ENCODE measurements at regions not wholly inside any gene's neighbourhood (a gene's known extent, or its start where the extent isn't known, plus 50 kb on each side); places are given as distances from the start of the nearest gene placed in this dataset.

GRCh38 chr1:170351366-170351946 is 180.5 kb upstream of the GORAB start (continued):
- TF ChIP-seq JUN (IDR thresholded peaks at IDR 0.05; ENCODE audit: low read depth, low read length) (no peak), ATF3 (IDR thresholded peaks at IDR 0.05; ENCODE audit: insufficient read depth, low read depth, low read length) (no peak)

Data from H1 (cell line).